ENCODE measurements at regions not wholly inside any gene's neighbourhood (a gene's known extent, or its start where the extent isn't known, plus 50 kb on each side); places are given as distances from the start of the nearest gene placed in this dataset.

GRCh38 chr2:106703161-106703560 is 182.8 kb downstream of the ST6GAL2 start:
- Histone ChIP-seq H3K4me2 (ENCODE audit: low read length) (no peak overlapping the region), H3K4me1 (ENCODE audit: insufficient read depth, low read length, poor library complexity, severe bottlenecking) (no peaks in the 10 kb centered on the region), H3K9me3 (ENCODE audit: low read length) (no peaks in the 10 kb centered on the region), H2AFZ (ENCODE audit: low read length) (no peak overlapping the region), H3K4me3 (ENCODE audit: low read depth, low read length, poor library complexity, severe bottlenecking) (no peak overlapping the region), H3K36me3 (ENCODE audit: insufficient read depth, low read length) (no peaks in the 10 kb centered on the region), H3K27ac (ENCODE audit: low read depth, low read length, poor library complexity, severe bottlenecking) (no peak overlapping the region), H3K79me2 (ENCODE audit: insufficient read depth, low read depth, low read length) (no peaks in the 10 kb centered on the region), H3K9me2 (ENCODE audit: insufficient read depth, low read length) (no peaks in the 10 kb centered on the region), H4K20me1 (ENCODE audit: insufficient read depth, low read length) (no peaks in the 10 kb centered on the region)
- TF ChIP-seq, protein P1, sequence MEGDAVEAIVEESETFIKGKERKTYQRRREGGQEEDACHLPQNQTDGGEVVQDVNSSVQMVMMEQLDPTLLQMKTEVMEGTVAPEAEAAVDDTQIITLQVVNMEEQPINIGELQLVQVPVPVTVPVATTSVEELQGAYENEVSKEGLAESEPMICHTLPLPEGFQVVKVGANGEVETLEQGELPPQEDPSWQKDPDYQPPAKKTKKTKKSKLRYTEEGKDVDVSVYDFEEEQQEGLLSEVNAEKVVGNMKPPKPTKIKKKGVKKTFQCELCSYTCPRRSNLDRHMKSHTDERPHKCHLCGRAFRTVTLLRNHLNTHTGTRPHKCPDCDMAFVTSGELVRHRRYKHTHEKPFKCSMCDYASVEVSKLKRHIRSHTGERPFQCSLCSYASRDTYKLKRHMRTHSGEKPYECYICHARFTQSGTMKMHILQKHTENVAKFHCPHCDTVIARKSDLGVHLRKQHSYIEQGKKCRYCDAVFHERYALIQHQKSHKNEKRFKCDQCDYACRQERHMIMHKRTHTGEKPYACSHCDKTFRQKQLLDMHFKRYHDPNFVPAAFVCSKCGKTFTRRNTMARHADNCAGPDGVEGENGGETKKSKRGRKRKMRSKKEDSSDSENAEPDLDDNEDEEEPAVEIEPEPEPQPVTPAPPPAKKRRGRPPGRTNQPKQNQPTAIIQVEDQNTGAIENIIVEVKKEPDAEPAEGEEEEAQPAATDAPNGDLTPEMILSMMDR (conservative IDR thresholded peaks at IDR 0.05; ENCODE audit: low read length): no peak
- TF ChIP-seq EZH2phosphoT487 (IDR thresholded peaks at IDR 0.05; ENCODE audit: borderline replicate concordance, low read depth, low read length): no peak
- ChIA-PET CTCF (ENCODE audit: unreplicated experiment) (no interaction called here), POLR2A (no interaction called here)
- DNase-seq (ENCODE audit: low spot score): no peak
- no TSS peak for BruUV-seq (replicated peaks)
- intact Hi-C loops (cut with micrococcal nuclease; ENCODE audit: unreplicated experiment): no loop called here

GRCh38 chr2:106704798-106705197 is 181.2 kb downstream of the ST6GAL2 start:
- Histone ChIP-seq H2AFZ (ENCODE audit: low read length) (no peak overlapping the region), H3K9me2 (ENCODE audit: insufficient read depth, low read length) (no peaks in the 10 kb centered on the region), H4K20me1 (ENCODE audit: insufficient read depth, low read length) (no peaks in the 10 kb centered on the region), H3K4me2 (ENCODE audit: low read length) (no peak overlapping the region), H3K9me3 (ENCODE audit: low read length) (no peaks in the 10 kb centered on the region), H3K4me3 (ENCODE audit: low read depth, low read length, poor library complexity, severe bottlenecking) (no peak overlapping the region), H3K27ac (ENCODE audit: low read depth, low read length, poor library complexity, severe bottlenecking) (no peak overlapping the region), H3K79me2 (ENCODE audit: insufficient read depth, low read depth, low read length) (no peaks in the 10 kb centered on the region), H3K4me1 (ENCODE audit: insufficient read depth, low read length, poor library complexity, severe bottlenecking) (no peaks in the 10 kb centered on the region), H3K36me3 (ENCODE audit: insufficient read depth, low read length) (no peaks in the 10 kb centered on the region)
- no TSS peak for BruUV-seq (replicated peaks)
- POLR2A ChIA-PET: no interaction called here
- CTCF ChIA-PET (ENCODE audit: unreplicated experiment): no interaction called here
- no peak for DNase-seq (ENCODE audit: low spot score)
- intact Hi-C loops (cut with micrococcal nuclease; ENCODE audit: unreplicated experiment): no loop called here
- TF ChIP-seq EZH2phosphoT487 (IDR thresholded peaks at IDR 0.05; ENCODE audit: borderline replicate concordance, low read depth, low read length): no peak
- TF ChIP-seq, protein P1 (conservative IDR thresholded peaks at IDR 0.05; ENCODE audit: low read length): no peak

GRCh38 chr2:106705877-106706276 is 180.1 kb downstream of the ST6GAL2 start:
- Histone ChIP-seq H3K4me3 (ENCODE audit: low read depth, low read length, poor library complexity, severe bottlenecking) (no peak overlapping the region), H3K27ac (ENCODE audit: low read depth, low read length, poor library complexity, severe bottlenecking) (no peak overlapping the region), H2AFZ (ENCODE audit: low read length) (no peak overlapping the region), H4K20me1 (ENCODE audit: insufficient read depth, low read length) (no peaks in the 10 kb centered on the region), H3K9me2 (ENCODE audit: insufficient read depth, low read length) (no peaks in the 10 kb centered on the region), H3K4me1 (ENCODE audit: insufficient read depth, low read length, poor library complexity, severe bottlenecking) (no peaks in the 10 kb centered on the region), H3K79me2 (ENCODE audit: insufficient read depth, low read depth, low read length) (no peaks in the 10 kb centered on the region), H3K4me2 (ENCODE audit: low read length) (no peak overlapping the region), H3K36me3 (ENCODE audit: insufficient read depth, low read length) (no peaks in the 10 kb centered on the region), H3K9me3 (ENCODE audit: low read length) (no peaks in the 10 kb centered on the region)
- no TSS peak for BruUV-seq (replicated peaks)
- ChIA-PET POLR2A (no interaction called here), CTCF (ENCODE audit: unreplicated experiment) (no interaction called here)
- DNase-seq (ENCODE audit: low spot score): no peak
- intact Hi-C loops (cut with micrococcal nuclease; ENCODE audit: unreplicated experiment): no loop called here
- no peak for TF ChIP-seq EZH2phosphoT487 (IDR thresholded peaks at IDR 0.05; ENCODE audit: borderline replicate concordance, low read depth, low read length)
- TF ChIP-seq, protein P1 (conservative IDR thresholded peaks at IDR 0.05; ENCODE audit: low read length): no peak

All from OCI-LY7 (cell line).